OCI-LY7 (cell line): ENCODE measurements at regions not wholly inside any gene's neighbourhood (a gene's known extent, or its start where the extent isn't known, plus 50 kb on each side); places are given as distances from the start of the nearest gene placed in this dataset.

ENCODE experiments used
- CTCF ChIP-seq: fragments of 200-600 bp; sonication (generic); conservative IDR thresholded peaks from 2 replicates; pipeline ENCODE4 v1.5.1; 2014; ENCODE audit warnings: mild to moderate bottlenecking, antibody characterized with exemption, low read length, moderate library complexity, mixed read lengths
- EZH2phosphoT487 ChIP-seq: fragments of 200-600 bp; sonication (generic); IDR thresholded peaks from 2 replicates; pipeline ENCODE4 v1.6.1; 2018; ENCODE audit warnings: low read depth, borderline replicate concordance, mild to moderate bottlenecking, mixed run types, antibody characterized with exemption, low read length, moderate library complexity, mixed read lengths

GRCh38 chr13:22047082-22047784 lies 376.4 kb downstream of the FGF9 start:
- no peak for TF ChIP-seq CTCF
- no peak for TF ChIP-seq EZH2phosphoT487
